Stimulated activated naive CD8-positive, alpha-beta T cell treated with anti-CD3 and anti-CD28 coated beads, Interleukin-15, Interleukin-2, amounts not matched to agents 100 ng/mL and 50 ng/mL, for 24 hours (primary cell): ENCODE measurements at regions not wholly inside any gene's neighbourhood (a gene's known extent, or its start where the extent isn't known, plus 50 kb on each side); places are given as distances from the start of the nearest gene placed in this dataset.
"Not testable (repeated sequence)": the region's sequence is repeated elsewhere in the genome, so short reads cannot be mapped to it uniquely, and the experiment has no call there.

Source experiments
- H3K27ac Mint-ChIP-seq: one replicate; pipeline ENCODE4 v1.8.0; 2021; ENCODE audit warnings: mild to moderate bottlenecking, mixed read lengths
- H3K27me3 Mint-ChIP-seq: one replicate; pipeline ENCODE4 v1.8.0; 2021; ENCODE audit warnings: mixed read lengths
- H3K36me3 Mint-ChIP-seq: one replicate; pipeline ENCODE4 v1.8.0; 2021; ENCODE audit warnings: low read depth, mixed read lengths
- H3K4me1 Mint-ChIP-seq: one replicate; pipeline ENCODE4 v1.8.0; 2021; ENCODE audit warnings: low read depth, mixed read lengths
- H3K4me3 Mint-ChIP-seq: one replicate; pipeline ENCODE4 v1.8.0; 2021; ENCODE audit warnings: mild to moderate bottlenecking, mixed read lengths
- H3K9me3 Mint-ChIP-seq: one replicate; pipeline ENCODE4 v1.8.0; 2021; ENCODE audit warnings: mixed read lengths

DNA sequence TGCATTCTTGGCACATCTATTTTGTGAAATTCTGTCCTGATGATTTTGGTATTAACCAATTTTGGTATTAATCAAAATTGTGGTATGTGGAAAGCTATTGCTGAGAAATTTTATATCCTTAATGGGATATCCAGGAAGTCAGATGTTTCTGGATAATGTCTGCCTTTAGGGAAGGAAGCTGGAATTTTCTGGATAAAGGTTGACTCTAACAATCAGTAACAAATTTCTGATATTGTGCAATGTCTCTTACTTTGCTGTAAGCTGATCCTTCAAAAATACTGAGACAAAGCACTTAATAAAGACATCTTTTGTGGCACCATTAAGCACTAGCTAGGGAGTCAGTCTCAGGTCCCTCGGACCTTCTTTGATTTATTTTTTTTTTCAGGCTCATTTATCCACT, 100.8 kb upstream of the UGP2 start:
- no peak overlapping the region for H3K4me3 Mint-ChIP-seq
- no peaks in the 10 kb centered on the region for H3K9me3 Mint-ChIP-seq
- H3K4me1 Mint-ChIP-seq = peaks cover 15% of the 10 kb centered on the region
- H3K27ac Mint-ChIP-seq = no peak overlapping the region
- H3K36me3 Mint-ChIP-seq = no peaks in the 10 kb centered on the region
- no peaks in the 10 kb centered on the region for H3K27me3 Mint-ChIP-seq

GRCh38 chr2:63741884-63742579, 99.7 kb upstream of the UGP2 start:
- Mint-ChIP-seq H3K36me3 (no peaks in the 10 kb centered on the region), H3K4me3 (no peak overlapping the region)

DNA sequence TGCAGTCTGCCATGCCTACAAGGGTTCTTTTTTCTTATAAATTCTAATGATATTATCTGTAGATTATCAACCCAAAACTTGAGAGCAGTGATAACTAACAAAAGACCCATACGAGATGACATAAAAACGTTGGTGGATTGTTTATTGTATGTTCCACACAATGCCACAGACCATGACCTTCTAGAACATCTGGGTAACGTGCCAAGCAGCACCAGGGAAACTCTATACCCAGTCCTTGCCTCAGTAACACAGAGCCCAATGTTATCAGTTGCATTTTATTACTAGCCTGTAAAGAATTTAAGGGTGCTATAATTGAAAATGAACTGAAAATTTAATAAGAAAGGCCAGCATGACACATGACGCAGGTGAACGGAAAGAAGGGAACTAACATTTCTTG, 99.1 kb upstream of the UGP2 start:
- peaks cover 3% of the 10 kb centered on the region for H3K27me3 Mint-ChIP-seq
- no peaks in the 10 kb centered on the region for H3K36me3 Mint-ChIP-seq
- peaks cover 11% of the 10 kb centered on the region for H3K4me1 Mint-ChIP-seq
- H3K27ac Mint-ChIP-seq = no peak overlapping the region
- peaks cover 5% of the 10 kb centered on the region for H3K9me3 Mint-ChIP-seq
- H3K4me3 Mint-ChIP-seq = no peak overlapping the region

More at GRCh38 chr2:63741884-63742579, 99.7 kb upstream of the UGP2 start:
- Mint-ChIP-seq H3K27ac (no peak overlapping the region), H3K4me1 (peaks cover 11% of the 10 kb centered on the region), H3K27me3 (peaks cover 3% of the 10 kb centered on the region), H3K9me3 (peaks cover 5% of the 10 kb centered on the region)

GRCh38 chr2:63743170-63743981, 98.3 kb upstream of the UGP2 start:
- peaks cover 3% of the 10 kb centered on the region for H3K27me3 Mint-ChIP-seq
- no peaks in the 10 kb centered on the region for H3K36me3 Mint-ChIP-seq

GRCh38 chr2:63743982-63744966, 97.4 kb upstream of the UGP2 start:
- Mint-ChIP-seq H3K27ac (no peak overlapping the region), H3K4me1 (no peaks in the 10 kb centered on the region), H3K9me3 (peaks cover 5% of the 10 kb centered on the region), H3K36me3 (no peaks in the 10 kb centered on the region), H3K4me3 (no peak overlapping the region), H3K27me3 (peaks cover 3% of the 10 kb centered on the region)

More at GRCh38 chr2:63743170-63743981, 98.3 kb upstream of the UGP2 start:
- H3K4me1 Mint-ChIP-seq = peaks cover 3% of the 10 kb centered on the region
- peaks cover 5% of the 10 kb centered on the region for H3K9me3 Mint-ChIP-seq
- no peak overlapping the region for H3K27ac Mint-ChIP-seq
- H3K4me3 Mint-ChIP-seq = no peak overlapping the region

DNA sequence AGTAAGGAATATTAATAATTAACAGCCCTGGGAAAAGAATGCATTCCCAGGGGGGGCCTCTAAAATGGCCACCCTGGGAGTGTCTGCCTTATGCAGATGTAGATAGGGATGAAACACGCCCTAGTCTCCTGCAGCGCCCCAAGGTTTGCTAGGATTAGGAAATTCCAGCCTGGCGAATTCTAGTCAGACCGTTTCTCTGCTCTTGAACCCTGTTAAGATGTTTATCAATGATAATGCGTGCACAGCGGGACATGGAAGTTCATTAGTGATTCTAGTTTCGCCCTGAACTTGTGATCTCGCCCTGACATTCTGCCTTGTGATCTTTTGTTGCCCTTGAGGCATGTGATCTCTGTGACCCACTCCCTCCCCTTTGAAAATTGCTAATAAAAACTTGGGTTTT, 95.1 kb upstream of the UGP2 start:
- H3K4me1 Mint-ChIP-seq, H3K9me3 Mint-ChIP-seq, H3K4me3 Mint-ChIP-seq, H3K36me3 Mint-ChIP-seq, H3K27me3 Mint-ChIP-seq, H3K27ac Mint-ChIP-seq: not testable (repeated sequence)

GRCh38 chr2:63751901-63752300, 89.8 kb upstream of the UGP2 start:
- peaks cover 1% of the 10 kb centered on the region for H3K9me3 Mint-ChIP-seq
- H3K4me1 Mint-ChIP-seq = no peaks in the 10 kb centered on the region
- H3K36me3 Mint-ChIP-seq = no peaks in the 10 kb centered on the region
- H3K27me3 Mint-ChIP-seq = peaks cover 4% of the 10 kb centered on the region
- no peak overlapping the region for H3K4me3 Mint-ChIP-seq
- peak overlapping the region; percentile 42 for H3K27ac Mint-ChIP-seq

GRCh38 chr2:63755216-63755615, 86.5 kb upstream of the UGP2 start:
- no peaks in the 10 kb centered on the region for H3K36me3 Mint-ChIP-seq
- H3K4me3 Mint-ChIP-seq = no peak overlapping the region
- H3K4me1 Mint-ChIP-seq = no peaks in the 10 kb centered on the region
- H3K9me3 Mint-ChIP-seq = no peaks in the 10 kb centered on the region
- H3K27ac Mint-ChIP-seq = no peak overlapping the region
- H3K27me3 Mint-ChIP-seq = peaks cover 4% of the 10 kb centered on the region

DNA sequence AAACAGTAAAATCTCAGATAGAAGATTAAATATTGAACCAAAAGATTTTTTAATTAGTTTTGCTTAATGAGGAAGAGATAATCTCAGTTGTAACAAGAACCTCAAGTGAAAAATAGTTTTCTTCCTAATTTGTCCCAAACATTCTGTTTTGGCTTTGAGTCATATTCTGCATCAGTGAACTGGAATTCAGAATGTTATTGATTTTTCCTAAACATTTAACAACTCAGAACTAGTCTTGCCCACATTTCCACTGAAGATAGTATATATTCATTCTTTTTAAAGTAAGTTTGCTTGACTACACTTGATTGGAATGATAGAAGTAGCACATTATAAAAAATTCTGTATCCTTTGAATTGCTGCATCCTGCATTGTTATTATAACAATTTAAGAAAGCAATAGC, 85.7 kb upstream of the UGP2 start:
- no peak overlapping the region for H3K27ac Mint-ChIP-seq
- no peaks in the 10 kb centered on the region for H3K36me3 Mint-ChIP-seq
- no peaks in the 10 kb centered on the region for H3K4me1 Mint-ChIP-seq
- H3K9me3 Mint-ChIP-seq = no peaks in the 10 kb centered on the region
- H3K4me3 Mint-ChIP-seq = no peak overlapping the region
- H3K27me3 Mint-ChIP-seq = peaks cover 4% of the 10 kb centered on the region

DNA sequence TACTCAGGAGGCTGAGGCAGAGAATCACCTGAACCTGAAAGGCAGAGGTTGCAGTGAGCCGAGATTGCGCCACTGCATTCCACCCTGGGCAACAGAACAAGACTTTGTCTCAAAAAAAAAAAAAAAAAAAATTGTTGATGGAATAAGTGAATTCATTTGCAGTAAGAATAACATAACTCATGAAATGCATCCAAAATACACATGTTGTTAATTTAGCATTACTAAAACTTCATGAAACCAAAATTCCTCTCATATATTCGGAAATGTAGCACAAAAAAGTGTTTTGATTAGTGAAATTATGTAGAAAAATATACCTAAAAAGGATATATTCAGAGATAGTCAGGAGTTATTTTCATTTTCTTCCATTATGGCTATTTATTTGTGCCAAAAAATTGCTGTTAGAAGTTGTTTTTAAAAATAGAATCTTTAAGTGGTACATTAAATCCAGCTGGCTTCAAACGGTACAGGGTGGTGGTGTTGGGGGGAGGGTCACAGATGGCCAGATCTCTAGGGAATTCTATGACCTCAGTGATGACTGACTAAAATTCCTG, 78.2 kb upstream of the UGP2 start:
- Mint-ChIP-seq H3K36me3 (no peaks in the 10 kb centered on the region), H3K4me1 (no peaks in the 10 kb centered on the region), H3K4me3 (no peak overlapping the region), H3K27ac (no peak overlapping the region), H3K27me3 (no peaks in the 10 kb centered on the region), H3K9me3 (no peaks in the 10 kb centered on the region)

DNA sequence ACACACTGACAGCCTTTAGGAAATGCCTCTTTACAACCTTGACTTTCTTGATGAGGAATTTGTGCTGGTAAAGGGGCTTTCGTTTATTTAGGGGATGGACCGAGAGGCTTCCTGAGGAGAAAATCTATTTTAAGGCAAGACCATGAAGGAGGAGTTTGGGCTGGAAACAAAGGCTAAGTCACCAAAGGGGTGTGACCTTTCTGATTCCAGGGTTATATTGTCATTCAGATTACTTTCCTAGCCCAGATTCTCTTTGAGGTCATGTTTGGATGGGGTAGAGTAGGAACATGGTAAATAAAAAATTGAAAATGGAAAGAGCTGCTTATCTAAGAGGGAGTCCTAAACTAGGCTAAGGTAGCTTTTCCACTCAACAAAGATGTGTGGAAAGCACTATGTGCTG, 77.1 kb upstream of the UGP2 start:
- Mint-ChIP-seq H3K9me3 (no peaks in the 10 kb centered on the region), H3K27ac (no peak overlapping the region), H3K27me3 (no peaks in the 10 kb centered on the region), H3K4me3 (no peak overlapping the region), H3K36me3 (no peaks in the 10 kb centered on the region), H3K4me1 (no peaks in the 10 kb centered on the region)

GRCh38 chr2:63765117-63765516, 76.6 kb upstream of the UGP2 start:
- Mint-ChIP-seq H3K36me3 (no peaks in the 10 kb centered on the region), H3K27ac (no peak overlapping the region), H3K4me3 (no peak overlapping the region), H3K4me1 (no peaks in the 10 kb centered on the region), H3K9me3 (no peaks in the 10 kb centered on the region), H3K27me3 (no peaks in the 10 kb centered on the region)

GRCh38 chr2:63767307-63767706, 74.4 kb upstream of the UGP2 start:
- H3K4me1 Mint-ChIP-seq = no peaks in the 10 kb centered on the region
- H3K4me3 Mint-ChIP-seq = no peak overlapping the region
- H3K27ac Mint-ChIP-seq = no peak overlapping the region
- H3K9me3 Mint-ChIP-seq = no peaks in the 10 kb centered on the region
- H3K36me3 Mint-ChIP-seq = no peaks in the 10 kb centered on the region
- no peaks in the 10 kb centered on the region for H3K27me3 Mint-ChIP-seq

- Mint-ChIP-seq H3K4me1 (no peaks in the 10 kb centered on the region), H3K9me3 (no peaks in the 10 kb centered on the region), H3K36me3 (no peaks in the 10 kb centered on the region), H3K4me3 (no peak overlapping the region), H3K27ac (no peak overlapping the region), H3K27me3 (no peaks in the 10 kb centered on the region)
Observed at GRCh38 chr2:63768051-63768450, 73.6 kb upstream of the UGP2 start.
